ENCODE measurements at regions not wholly inside any gene's neighbourhood (a gene's known extent, or its start where the extent isn't known, plus 50 kb on each side); places are given as distances from the start of the nearest gene placed in this dataset.

DNA sequence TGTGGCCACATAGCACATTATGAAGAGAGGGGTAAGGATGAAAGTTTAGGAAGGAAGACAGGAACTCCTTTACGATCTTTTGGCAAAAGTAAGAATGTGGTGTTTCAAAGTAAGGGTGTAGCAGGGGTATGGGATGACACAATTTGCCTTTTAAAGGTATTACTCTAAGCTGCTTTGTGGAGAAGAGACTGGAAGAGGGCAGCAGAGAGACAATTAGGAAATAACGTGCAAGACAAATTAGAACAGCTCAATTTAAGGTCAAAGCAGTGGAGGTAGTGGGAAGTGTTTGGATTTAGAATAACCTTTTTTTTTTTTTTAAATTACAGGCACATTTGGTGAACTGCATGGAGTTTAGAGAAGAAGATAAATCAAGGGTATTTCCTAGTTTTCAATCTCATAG, 342.6 kb downstream of the NOVA1 start:
- Histone ChIP-seq H3K4me3 (no peak overlapping the region), H3K36me3 (no peaks in the 10 kb centered on the region), H3K27me3 (no peaks in the 10 kb centered on the region), H3K9me3 (no peaks in the 10 kb centered on the region)
- no peak for DNase-seq

DNA sequence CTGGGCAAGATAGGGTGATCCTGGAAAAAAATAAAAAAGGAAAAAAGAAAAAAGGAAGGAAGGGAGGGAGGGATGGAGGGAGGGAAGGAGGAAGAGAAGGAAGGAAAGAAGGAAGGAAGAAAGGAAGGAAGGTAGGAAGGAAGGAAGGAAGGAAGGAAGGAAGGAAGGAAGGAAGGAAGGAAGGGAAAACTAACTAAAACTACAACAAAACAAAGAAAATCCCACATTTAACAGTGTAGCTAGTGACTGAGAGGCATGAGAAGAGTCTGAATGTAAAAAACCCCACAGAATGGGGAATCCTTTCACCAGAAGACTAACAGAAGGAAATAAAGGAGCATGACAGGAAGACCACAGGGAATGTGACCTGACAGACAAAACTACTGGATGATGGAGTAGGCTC, 345.7 kb downstream of the NOVA1 start:
- no peak for DNase-seq
- H3K36me3 ChIP-seq, result no peaks in the 10 kb centered on the region
- H3K27me3 ChIP-seq, result no peaks in the 10 kb centered on the region
- no peak overlapping the region for H3K4me3 ChIP-seq
- H3K9me3 ChIP-seq, result no peaks in the 10 kb centered on the region

DNA sequence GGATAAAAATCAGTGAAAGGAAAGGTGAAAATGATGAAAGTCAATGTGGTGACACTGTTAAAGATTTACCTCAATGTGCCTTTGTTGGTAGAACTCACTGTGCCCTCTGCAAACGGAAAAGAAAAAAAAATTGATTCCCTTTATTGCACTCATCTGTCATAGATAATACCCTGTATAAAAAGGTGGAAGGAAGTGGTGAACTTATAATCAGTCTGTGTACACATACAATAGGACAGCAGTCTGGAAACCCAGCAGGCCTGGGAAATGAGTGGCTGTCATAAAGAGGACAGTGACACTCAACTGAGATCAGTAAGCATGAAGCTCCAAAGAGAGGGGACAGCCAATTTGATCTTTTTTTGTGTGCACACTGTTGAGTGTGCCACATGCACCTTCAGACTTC, 364.7 kb downstream of the NOVA1 start:
- no peaks in the 10 kb centered on the region for H3K9me3 ChIP-seq
- no peaks in the 10 kb centered on the region for H3K36me3 ChIP-seq
- H3K4me3 ChIP-seq, result no peak overlapping the region
- DNase-seq, result no peak
- no peaks in the 10 kb centered on the region for H3K27me3 ChIP-seq

DNA sequence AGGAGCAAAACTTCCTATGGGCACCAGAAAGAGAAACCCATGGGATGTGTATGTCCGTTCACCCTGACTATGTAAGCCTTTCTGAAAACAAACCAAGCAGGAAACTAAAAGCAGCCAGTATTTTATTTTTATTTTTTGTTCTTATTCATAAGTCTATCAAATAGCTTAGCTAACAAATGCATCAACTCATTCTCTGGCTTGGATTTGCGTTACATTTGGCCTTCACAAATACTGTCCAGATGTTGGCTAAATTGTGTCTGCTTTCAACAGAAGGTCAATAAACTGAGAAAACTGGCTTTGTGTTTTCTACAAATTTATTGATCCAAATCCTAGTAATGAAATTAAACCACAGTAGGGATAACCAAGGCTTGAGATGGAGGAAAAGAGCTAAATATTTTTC, 379.0 kb downstream of the NOVA1 start:
- Histone ChIP-seq H3K9me3 (no peaks in the 10 kb centered on the region), H3K36me3 (no peaks in the 10 kb centered on the region), H3K4me3 (no peak overlapping the region), H3K27me3 (no peaks in the 10 kb centered on the region)
- DNase-seq, result no peak

DNA sequence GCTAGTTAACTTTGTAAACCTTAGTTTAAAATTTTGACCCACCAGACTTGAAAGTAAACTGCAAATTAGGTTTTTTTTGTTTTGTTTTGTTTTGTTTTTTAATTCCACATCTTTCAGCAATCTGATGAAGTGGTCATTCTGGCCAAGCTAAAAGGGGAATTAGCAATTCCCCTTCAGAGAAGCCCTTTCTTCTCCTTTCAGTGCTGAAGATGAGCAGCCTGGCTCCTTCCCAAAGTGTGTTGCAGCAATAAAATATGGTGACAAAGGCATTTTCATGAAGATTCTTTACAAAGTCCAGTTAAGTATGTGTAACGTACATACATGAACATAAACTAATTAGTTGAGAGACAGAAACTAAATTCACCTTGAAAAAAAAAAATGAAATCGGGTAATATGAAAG, 380.1 kb downstream of the NOVA1 start:
- Histone ChIP-seq H3K9me3 (no peaks in the 10 kb centered on the region), H3K36me3 (no peaks in the 10 kb centered on the region), H3K4me3 (no peak overlapping the region), H3K27me3 (no peaks in the 10 kb centered on the region)
- DNase-seq, result no peak

DNA sequence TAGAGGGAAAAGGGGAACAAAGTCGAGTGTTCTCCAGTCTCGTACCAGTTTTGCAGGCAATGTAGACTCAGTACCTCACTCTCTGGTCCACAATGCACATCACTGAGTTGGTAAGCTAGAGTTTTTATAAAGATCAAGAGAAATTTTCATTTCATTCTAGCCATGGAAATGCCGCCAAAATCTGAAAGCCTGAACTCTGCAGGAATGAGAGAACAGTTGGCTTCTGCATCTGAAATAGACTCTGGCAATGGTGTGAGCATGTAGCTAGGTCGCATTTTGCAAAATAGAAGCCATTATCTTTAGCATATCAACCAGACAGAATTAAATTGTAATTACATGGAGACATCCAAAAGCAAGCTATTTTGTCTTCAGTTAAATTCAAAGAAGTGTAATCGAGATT, 381.0 kb downstream of the NOVA1 start:
- Histone ChIP-seq H3K27me3 (no peaks in the 10 kb centered on the region), H3K36me3 (no peaks in the 10 kb centered on the region), H3K9me3 (no peaks in the 10 kb centered on the region), H3K4me3 (no peak overlapping the region)
- DNase-seq, result no peak

DNA sequence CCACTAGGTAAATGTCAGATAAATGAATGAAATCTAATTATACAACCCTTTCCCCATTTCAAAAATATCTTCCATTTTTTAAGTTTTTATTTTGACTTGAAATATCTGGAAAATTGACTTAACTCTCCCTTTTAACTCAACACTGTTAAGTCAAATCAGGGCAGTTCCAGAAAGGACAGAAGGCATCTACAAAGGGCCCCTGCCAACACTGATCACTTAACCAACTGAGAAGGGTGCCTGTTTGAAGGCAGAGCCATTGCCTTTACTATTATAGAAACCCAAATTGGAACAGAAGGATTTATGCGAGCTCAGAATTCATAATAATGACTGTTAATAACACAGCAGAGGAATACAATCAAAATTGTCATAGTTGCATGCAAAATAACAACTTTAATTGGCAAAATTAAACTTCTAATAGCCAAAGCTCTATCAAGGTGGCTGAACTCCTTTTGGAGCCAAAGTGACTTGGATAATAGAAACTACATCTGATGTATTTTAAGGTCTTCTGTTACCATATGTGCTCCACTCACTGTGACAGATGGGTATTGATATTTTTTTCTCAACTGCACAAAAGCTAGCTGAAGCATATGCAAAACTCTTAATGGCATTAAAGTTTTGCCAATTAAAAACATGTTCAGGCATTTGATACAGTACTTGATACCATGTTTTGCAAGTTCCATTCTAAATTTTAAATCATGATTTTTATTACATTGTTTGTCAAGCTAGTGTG, 383.8 kb downstream of the NOVA1 start:
- no peak overlapping the region for H3K4me3 ChIP-seq
- H3K9me3 ChIP-seq, result no peaks in the 10 kb centered on the region
- no peak for DNase-seq
- no peaks in the 10 kb centered on the region for H3K27me3 ChIP-seq
- H3K36me3 ChIP-seq, result no peaks in the 10 kb centered on the region

DNA sequence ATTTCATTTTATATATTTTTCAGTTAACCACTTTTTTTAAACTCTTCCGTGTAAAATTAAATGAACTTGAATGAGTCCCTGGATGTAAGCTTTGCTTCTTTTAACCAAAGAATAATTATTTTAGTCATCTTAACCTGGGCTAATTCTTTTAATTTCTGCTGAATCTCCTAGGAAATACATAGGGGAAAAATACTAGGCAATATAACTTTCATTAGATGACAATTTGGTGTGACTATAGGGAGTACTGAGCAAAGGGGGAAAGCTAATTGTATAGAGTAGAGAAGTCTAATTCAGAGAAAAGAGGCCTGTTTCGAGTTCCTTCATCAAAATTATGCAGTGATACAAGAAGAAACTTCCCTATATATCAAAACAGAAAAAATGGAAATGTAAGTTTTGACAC, 388.1 kb downstream of the NOVA1 start:
- Histone ChIP-seq H3K27me3 (no peaks in the 10 kb centered on the region; the same call in 1 of the 2 replicates), H3K9me3 (no peaks in the 10 kb centered on the region), H3K4me3 (no peak overlapping the region), H3K36me3 (no peaks in the 10 kb centered on the region)
- no peak for DNase-seq

DNA sequence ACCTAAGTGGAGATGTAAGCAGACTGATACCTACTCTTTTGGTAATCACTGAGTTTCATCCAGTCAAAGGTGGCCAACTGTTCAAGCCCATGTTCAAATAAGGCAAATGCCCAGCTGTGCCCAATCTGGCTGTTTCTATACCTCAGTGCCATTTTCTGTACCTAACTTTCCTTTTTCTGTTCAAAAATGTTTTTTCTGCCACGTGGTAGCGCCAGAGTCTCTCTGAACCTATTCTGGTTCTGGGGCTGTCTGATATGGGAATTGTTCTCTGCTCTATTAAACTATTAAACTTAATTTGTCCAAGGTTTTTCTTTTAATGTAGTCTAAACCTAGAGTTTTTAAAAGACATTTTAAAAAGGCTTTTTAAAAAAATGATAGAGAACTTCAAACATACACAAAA, 391.2 kb downstream of the NOVA1 start:
- Histone ChIP-seq H3K9me3 (no peaks in the 10 kb centered on the region), H3K36me3 (no peaks in the 10 kb centered on the region), H3K27me3 (no peaks in the 10 kb centered on the region; the same call in 1 of the 2 replicates), H3K4me3 (no peak overlapping the region)
- DNase-seq, result no peak

DNA sequence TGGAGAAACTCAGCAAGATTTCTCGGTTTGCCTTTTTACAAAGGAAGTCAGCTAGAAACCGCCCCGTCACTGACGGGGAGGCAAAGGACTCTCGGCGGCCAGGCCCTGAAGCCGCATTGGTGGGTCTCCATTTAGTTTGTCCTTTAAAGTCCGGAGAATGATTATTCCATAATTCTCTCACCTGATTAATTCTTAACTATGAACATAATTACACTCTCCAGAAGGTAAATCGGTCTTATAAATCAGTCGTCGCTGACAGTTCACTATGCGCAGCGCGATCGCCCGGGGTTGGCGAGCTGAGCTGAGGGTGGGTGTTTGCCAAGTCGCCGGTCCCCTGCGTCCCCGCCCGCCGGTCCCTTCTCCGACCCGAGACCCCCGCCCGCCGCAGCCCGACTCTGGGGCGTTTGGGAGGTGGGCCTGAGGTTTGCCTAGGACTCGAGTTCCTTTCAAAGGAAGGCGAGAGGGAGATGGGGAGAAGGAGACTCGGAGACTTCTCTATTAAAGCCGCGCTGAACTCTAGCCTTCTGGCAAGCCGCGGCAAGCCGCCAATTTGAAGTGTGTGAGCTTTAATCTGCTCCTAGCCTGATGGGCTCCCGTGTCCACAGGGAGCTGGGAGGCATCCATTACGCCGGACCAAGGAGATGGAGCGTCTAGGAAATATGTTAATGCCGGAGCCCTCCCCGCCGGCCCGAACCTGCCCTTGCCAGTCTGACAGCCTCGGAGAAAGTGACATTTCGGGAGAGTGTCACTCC, 392.9 kb downstream of the NOVA1 start:
- H3K9me3 ChIP-seq, result no peaks in the 10 kb centered on the region
- no peaks in the 10 kb centered on the region; the same call in 1 of the 2 replicates for H3K27me3 ChIP-seq
- no peaks in the 10 kb centered on the region for H3K36me3 ChIP-seq
- peak; percentile 25 for DNase-seq
- peak overlapping the region; percentile 33 for H3K4me3 ChIP-seq

DNA sequence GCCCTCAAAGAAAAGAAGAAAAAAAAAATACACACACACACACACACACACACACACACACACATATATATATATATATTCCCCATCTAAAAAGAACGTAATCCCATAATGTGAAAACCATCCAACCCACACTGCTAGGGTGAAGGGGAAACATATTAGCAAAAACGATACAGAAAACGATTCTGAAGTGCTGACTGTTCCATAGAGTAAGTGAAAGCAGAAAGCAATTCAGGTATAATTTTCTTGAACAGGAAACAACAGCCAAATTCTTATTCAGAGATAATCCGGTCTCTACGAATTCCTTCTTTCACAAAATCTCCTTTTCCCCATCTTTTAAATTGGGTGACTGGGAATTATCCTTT, 393.5 kb downstream of the NOVA1 start:
- DNase-seq, result no peak
- Histone ChIP-seq H3K36me3 (no peaks in the 10 kb centered on the region), H3K4me3 (no peak overlapping the region), H3K9me3 (no peaks in the 10 kb centered on the region), H3K27me3 (no peaks in the 10 kb centered on the region; the same call in 1 of the 2 replicates)

DNA sequence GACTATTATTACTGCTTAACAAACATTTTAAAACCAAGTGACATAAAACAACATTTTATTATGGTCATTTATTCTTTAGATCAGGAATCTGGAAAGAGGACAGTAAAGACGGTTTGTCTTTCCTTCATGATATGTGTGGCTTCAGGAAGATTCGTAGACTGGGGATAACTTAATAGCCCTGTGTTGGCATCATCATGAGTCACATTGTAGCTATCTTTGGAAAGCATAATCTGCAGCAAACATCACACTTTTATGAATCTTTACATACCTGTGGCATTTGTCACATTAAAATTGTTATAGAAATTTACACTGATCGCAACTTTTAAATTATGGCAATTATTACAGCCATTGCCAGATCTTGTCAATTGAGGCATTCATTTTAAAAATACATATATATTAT, 397.1 kb downstream of the NOVA1 start:
- Histone ChIP-seq H3K9me3 (no peaks in the 10 kb centered on the region), H3K36me3 (no peaks in the 10 kb centered on the region), H3K4me3 (no peak overlapping the region), H3K27me3 (no peaks in the 10 kb centered on the region; the same call in 1 of the 2 replicates)
- DNase-seq, result no peak

DNA sequence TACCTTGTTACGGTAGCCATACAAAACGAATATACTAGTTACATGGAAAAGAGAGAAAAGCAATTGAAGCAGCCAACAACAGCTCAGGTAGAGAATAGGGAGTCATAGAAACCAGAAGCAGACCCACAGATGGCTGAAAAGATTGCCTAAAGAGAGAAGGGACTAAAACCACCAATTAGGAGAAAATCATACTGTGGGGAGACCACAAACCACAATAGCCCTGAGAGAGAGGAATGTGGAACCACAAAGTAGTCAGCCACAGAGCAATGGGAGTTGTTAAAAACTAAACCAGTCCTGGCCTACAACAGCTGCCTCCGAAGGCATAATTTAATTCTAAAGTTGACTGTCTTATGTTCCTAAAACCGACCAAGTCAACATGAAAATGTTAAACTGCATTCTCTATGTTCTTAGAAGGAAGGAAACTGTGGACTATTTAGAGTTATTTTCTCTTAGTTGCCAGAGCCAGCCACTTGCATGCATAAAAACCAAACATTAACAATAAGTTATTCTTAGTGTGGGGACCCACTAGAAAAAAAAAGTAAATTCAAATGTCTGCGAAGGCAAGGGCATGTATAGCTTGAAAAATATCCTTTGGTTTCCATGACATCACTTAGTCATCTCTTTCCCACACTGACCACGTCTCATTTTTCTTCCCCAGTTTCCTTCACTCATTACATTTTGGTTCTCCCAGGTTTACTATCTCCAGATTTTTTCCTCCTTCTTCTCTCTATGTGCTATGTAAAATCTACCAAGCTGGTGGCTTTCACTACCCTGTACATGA, 398.1 kb downstream of the NOVA1 start:
- Histone ChIP-seq H3K9me3 (no peaks in the 10 kb centered on the region), H3K4me3 (no peak overlapping the region), H3K27me3 (no peaks in the 10 kb centered on the region), H3K36me3 (no peaks in the 10 kb centered on the region)
- no peak for DNase-seq

DNA sequence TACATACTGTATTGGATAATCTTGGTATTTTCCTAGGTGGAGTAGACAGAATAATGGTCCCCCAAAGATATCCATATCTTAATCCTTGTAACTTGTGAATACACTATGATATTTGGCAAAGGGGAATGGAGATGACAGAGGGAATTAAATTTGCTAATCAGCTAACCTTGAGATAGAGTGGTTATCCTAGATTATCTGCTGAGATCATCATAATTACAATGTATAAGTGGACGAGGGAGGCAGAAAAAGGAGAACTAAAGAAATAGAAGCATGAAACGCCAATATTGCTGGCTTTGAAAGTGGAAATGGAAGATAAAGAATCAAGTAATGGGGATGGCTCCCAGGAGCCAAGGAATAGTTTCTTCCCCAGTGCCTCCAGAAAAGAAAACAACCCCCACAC, 398.7 kb downstream of the NOVA1 start:
- H3K9me3 ChIP-seq, result no peaks in the 10 kb centered on the region
- H3K27me3 ChIP-seq, result no peaks in the 10 kb centered on the region
- H3K4me3 ChIP-seq, result no peak overlapping the region
- DNase-seq, result no peak
- no peaks in the 10 kb centered on the region for H3K36me3 ChIP-seq

DNA sequence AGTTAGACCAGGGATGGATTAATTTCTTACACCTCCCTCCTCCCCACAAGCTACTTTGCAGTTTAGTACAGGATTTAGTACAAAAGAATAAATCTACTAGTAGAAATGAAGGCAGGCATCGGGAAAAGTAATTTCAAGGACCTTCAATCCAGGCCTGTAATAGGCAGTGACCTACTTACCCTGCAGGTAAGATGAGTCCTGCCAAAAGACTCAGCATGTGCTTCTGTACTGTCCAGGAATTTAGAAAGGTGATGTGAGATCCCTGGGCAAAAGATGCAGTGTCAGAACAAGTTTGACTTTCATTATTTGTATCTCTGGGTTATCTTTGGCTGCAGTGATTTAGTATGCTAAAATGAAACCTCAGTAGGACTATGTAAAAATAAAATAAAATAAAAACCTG, 403.0 kb downstream of the NOVA1 start:
- Histone ChIP-seq H3K4me3 (no peak overlapping the region), H3K9me3 (no peaks in the 10 kb centered on the region), H3K36me3 (no peaks in the 10 kb centered on the region), H3K27me3 (no peaks in the 10 kb centered on the region)
- DNase-seq, result no peak

DNA sequence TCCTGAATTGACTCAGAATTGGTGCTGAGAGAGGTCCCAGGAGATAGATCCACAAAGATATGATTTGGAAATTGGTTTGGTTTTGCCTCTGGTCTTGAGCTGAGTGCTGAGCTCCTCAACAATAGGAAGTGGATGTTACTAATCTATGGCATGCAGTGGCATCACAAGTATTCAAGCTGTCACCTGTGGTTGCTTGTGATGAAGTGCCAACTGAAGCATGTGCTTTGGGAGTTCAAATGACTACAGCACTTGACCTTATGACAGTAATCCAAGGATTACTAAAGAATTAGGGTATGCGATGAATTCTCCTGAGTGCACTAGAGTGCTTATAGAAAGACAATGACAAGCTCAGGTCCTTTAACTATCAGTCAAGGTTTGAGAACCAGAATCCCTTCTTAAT, 406.2 kb downstream of the NOVA1 start:
- Histone ChIP-seq H3K27me3 (no peaks in the 10 kb centered on the region), H3K9me3 (no peaks in the 10 kb centered on the region), H3K36me3 (no peaks in the 10 kb centered on the region), H3K4me3 (no peak overlapping the region)
- DNase-seq, result no peak

DNA sequence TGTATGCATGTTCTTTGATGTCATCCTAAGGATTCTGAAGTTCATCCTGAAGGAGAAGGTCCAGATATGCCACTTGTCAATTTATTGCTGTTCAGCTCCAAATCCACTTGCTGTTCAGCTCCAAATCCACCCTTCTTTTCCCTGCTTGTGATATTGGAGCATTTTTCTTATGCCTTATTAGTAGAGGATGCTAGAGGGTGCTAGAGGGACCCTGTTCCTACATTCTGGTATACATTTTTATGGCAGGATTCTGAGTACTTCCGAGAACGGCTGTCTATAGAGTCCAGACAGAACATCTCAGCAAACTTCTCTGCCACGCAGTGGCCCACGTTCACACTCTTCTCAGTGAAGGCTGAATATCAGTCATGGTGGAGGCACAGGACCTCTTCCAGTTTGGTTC, 406.7 kb downstream of the NOVA1 start:
- Histone ChIP-seq H3K9me3 (no peaks in the 10 kb centered on the region), H3K27me3 (no peaks in the 10 kb centered on the region), H3K4me3 (no peak overlapping the region), H3K36me3 (no peaks in the 10 kb centered on the region)
- no peak for DNase-seq
